GM12878 (cell line): ENCODE measurements at regions not wholly inside any gene's neighbourhood (a gene's known extent, or its start where the extent isn't known, plus 50 kb on each side); places are given as distances from the start of the nearest gene placed in this dataset.

Source experiments
- ATAC-seq: fragments of 200-7000 bp; cut with Tn5 transposase; 3 replicates; pipeline ENCODE4 v1.9.1; 2020; ENCODE audit warnings: mild to moderate bottlenecking, moderate library complexity
- BruUV-seq: library from RNA; stranded (reverse); fragments of 400-500 nt; replicated peaks from 2 replicates; lab custom pipeline; 2021; lab: Mats Ljungman, UMichigan
- CTCF ChIA-PET: fragments of 300-600 bp; sonication (Branson Sonifier 250); formaldehyde crosslinking; extraction: SDS; loops from one replicate; lab custom pipeline; 2021; ENCODE audit warnings: inconsistent platforms; lab: Yijun Ruan, JAX
- POLR2A ChIA-PET: fragments of 350-600 bp; formaldehyde crosslinking; extraction: SDS; loops from one replicate; lab custom pipeline; 2021; ENCODE audit warnings: inconsistent platforms; lab: Charles Lee
- RAD21 ChIA-PET: fragments of 300-600 bp; sonication (Branson Sonifier 250); formaldehyde crosslinking; loops from one replicate; lab custom pipeline; 2023; ENCODE audit warnings: antibody characterized with exemption; ENCODE audit not compliant: unreplicated experiment; lab: Charles Lee
- SMC1A ChIA-PET: fragments of 300-600 bp; sonication (Branson Sonifier 250); formaldehyde crosslinking; loops from one replicate; lab custom pipeline; 2023; ENCODE audit not compliant: unreplicated experiment, uncharacterized antibody; lab: Charles Lee
- DNase-seq: peaks from one replicate; pipeline ENCODE4 v3.0.0-alpha.2; 2011; ENCODE audit warnings: low read depth, low spot score
- FAIRE-seq: peaks from 3 replicates; lab custom pipeline; 2011; peaks lifted over from hg19 to GRCh38; lab: Jason Lieb, UNC
- H2AFZ ChIP-seq: 2 replicates; pipeline ENCODE4 v1.6.0; 2011; ENCODE audit warnings: low read depth, low read length, control low read depth; ENCODE audit not compliant: control insufficient read depth
- H3K27ac ChIP-seq: 2 replicates; pipeline ENCODE4 v1.5.1; 2011; ENCODE audit warnings: control low read depth; ENCODE audit not compliant: control insufficient read depth, insufficient read depth
- H3K27me3 ChIP-seq, 2 experiments: replicated peaks in 1 of 2; 2 replicates each; pipeline versions ENCODE4 v1.6.0 to v1.6.1; 2011; ENCODE audit warnings: low read length in 1 of 2; ENCODE audit not compliant: control insufficient read depth in 2 of 2, insufficient read depth in 2 of 2
- H3K36me3 ChIP-seq, 2 experiments: 2 replicates each; pipeline ENCODE4 v1.5.1; 2011; ENCODE audit warnings: low read length in 1 of 2; ENCODE audit not compliant: control insufficient read depth in 2 of 2, insufficient read depth in 2 of 2
- H3K4me1 ChIP-seq: 2 replicates; pipeline ENCODE4 v1.6.1; 2011; ENCODE audit warnings: mild to moderate bottlenecking, low read length, moderate library complexity, mixed read lengths; ENCODE audit not compliant: control insufficient read depth, insufficient read depth
- H3K4me2 ChIP-seq: 2 replicates; pipeline ENCODE4 v1.6.0; 2011; ENCODE audit warnings: control low read depth; ENCODE audit not compliant: control insufficient read depth, insufficient read depth
- H3K4me3 ChIP-seq: fragments of 200-600 bp; sonication (generic); 2 replicates; pipeline ENCODE4 v1.5.1; 2016
- H3K79me2 ChIP-seq: 2 replicates; pipeline ENCODE4 v1.6.0; 2011; ENCODE audit warnings: low read length; ENCODE audit not compliant: control insufficient read depth, insufficient read depth
- H3K9ac ChIP-seq: 2 replicates; pipeline ENCODE4 v1.8.0; 2011; ENCODE audit warnings: low read length, control low read depth, mixed read lengths; ENCODE audit not compliant: control insufficient read depth, insufficient read depth
- H3K9me3 ChIP-seq: replicated peaks from 3 replicates; pipeline ENCODE4 v1.5.1; 2011; ENCODE audit warnings: mild to moderate bottlenecking, low read length; ENCODE audit not compliant: control insufficient read depth, insufficient read depth
- H4K20me1 ChIP-seq: 2 replicates; pipeline ENCODE4 v1.6.0; 2011; ENCODE audit not compliant: control insufficient read depth, insufficient read depth
- CBFB ChIP-seq: IDR thresholded peaks from 2 replicates; pipeline ENCODE4 v1.6.1; 2016; ENCODE audit warnings: antibody characterized with exemption, low read depth
- CEBPB ChIP-seq, 2 experiments: fragments of 150-350 bp in 1 of 2; IDR thresholded peaks; 2 replicates each; pipeline ENCODE4 v1.6.1; 2012 to 2014; ENCODE audit warnings: low read depth in 2 of 2, low read length in 2 of 2, borderline replicate concordance in 1 of 2, inconsistent platforms in 1 of 2
- CTCF ChIP-seq, 3 experiments: IDR thresholded peaks in 2 of 3; conservative IDR thresholded peaks in 1 of 3; 2 replicates each; pipeline ENCODE4 v1.5.1; 2011; ENCODE audit warnings: low read depth in 3 of 3, low read length in 3 of 3, mild to moderate bottlenecking in 3 of 3, control low read depth in 2 of 3, moderate library complexity in 2 of 3, inconsistent platforms in 1 of 3, mixed read lengths in 1 of 3; ENCODE audit not compliant: control insufficient read depth in 2 of 3, insufficient read depth in 1 of 3; ENCODE audit errors: extremely low read depth in 1 of 3
- HDAC2 ChIP-seq: fragments of 200-600 bp; sonication (generic); IDR thresholded peaks from 2 replicates; pipeline ENCODE4 v1.6.1; 2017
- HSF1 ChIP-seq: fragments of 150-350 bp; IDR thresholded peaks from 2 replicates; pipeline ENCODE4 v1.6.1; 2014; ENCODE audit warnings: mild to moderate bottlenecking, low read depth, low read length
- MEF2A ChIP-seq: IDR thresholded peaks from 2 replicates; pipeline ENCODE4 v1.6.1; 2011; ENCODE audit warnings: low read depth, mild to moderate bottlenecking, low read length, moderate library complexity; ENCODE audit not compliant: insufficient read depth
- NBN ChIP-seq: fragments of 450-650 bp; IDR thresholded peaks from 2 replicates; pipeline ENCODE4 v1.6.1; 2016
- NFYA ChIP-seq: IDR thresholded peaks from 2 replicates; pipeline ENCODE4 v1.6.1; 2011; ENCODE audit warnings: low read depth, mild to moderate bottlenecking, low read length, improper control_type of control experiment, borderline replicate concordance
- PML ChIP-seq: IDR thresholded peaks from 2 replicates; pipeline ENCODE4 v1.6.1; 2012; ENCODE audit warnings: low read length, inconsistent platforms
- RBBP5 ChIP-seq: fragments of 200-600 bp; sonication (generic); conservative IDR thresholded peaks from 2 replicates; pipeline ENCODE4 v1.6.1; 2016
- SPI1 ChIP-seq: IDR thresholded peaks from 2 replicates; pipeline ENCODE4 v1.6.1; 2011; ENCODE audit warnings: low read depth, mild to moderate bottlenecking, low read length, moderate library complexity, borderline replicate concordance; ENCODE audit not compliant: insufficient read depth
- TARDBP ChIP-seq: IDR thresholded peaks from 2 replicates; pipeline ENCODE4 v1.6.1; 2016; ENCODE audit warnings: borderline replicate concordance
- ZNF384 ChIP-seq: IDR thresholded peaks from 2 replicates; pipeline ENCODE4 v1.6.1; 2012; ENCODE audit warnings: low read depth, mild to moderate bottlenecking, low read length, improper control_type of control experiment, borderline replicate concordance
- WGBS: methylation state at CpG from one replicate; pipeline ENCODE4 v1.1.6; 2016; ENCODE audit warnings: low lambda C conversion rate; ENCODE audit not compliant: insufficient replicate concordance, insufficient coverage; ENCODE audit errors: missing lambda C conversion rate; 5-methylcytosine and 5-hydroxymethylcytosine counted together
- in situ Hi-C: fragments of 300-500 bp; cut with MboI; formaldehyde crosslinking; loops from 9 replicates; pipeline ENCODE4 v1.14.3; 2018; ENCODE audit warnings: mixed read lengths
- intact Hi-C: fragments of 100-400 bp; cut with micrococcal nuclease; formaldehyde crosslinking; loops from one replicate; pipeline ENCODE4 v1.14.2; 2022; ENCODE audit not compliant: unreplicated experiment
- TF ChIP-seq, protein P1 (sequence below): fragments of 450-650 bp; IDR thresholded peaks from 2 replicates; pipeline ENCODE4 v1.6.1; 2014; ENCODE audit warnings: mild to moderate bottlenecking

DNA sequence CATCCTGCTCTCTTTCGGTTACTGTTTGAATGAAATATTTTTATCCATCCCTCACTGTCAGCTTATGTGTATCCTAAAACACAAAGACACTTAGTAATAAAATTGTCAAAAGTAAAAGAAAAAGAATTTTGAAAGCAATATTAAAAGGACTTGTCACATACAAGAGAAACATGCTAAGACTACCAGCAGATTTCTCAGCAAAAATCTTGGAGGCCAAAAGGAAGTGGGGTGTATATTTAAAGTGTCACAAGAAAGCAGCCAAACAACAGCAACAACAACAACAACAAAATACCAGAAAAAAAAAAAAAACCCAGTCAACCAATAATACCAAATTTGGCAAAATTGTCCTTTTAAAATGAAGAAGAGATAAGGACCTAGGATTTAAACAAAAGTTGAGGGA is 678.7 kb upstream of the TYRP1 start:
- ChIA-PET SMC1A (no interaction called here), POLR2A (no interaction called here), RAD21 (no interaction called here), CTCF (interaction anchor here (0.7 kb wide), 1 partner anchor 295 kb away, joined by 3 read pairs; no protein-coding TSS in a partner anchor)
- no peak for DNase-seq
- intact Hi-C loops (no loop called here), in situ Hi-C loops (no loop called here)
- H3K27ac ChIP-seq: no peak overlapping the region
- H2AFZ ChIP-seq: no peak overlapping the region
- no peaks in the 10 kb centered on the region for H3K79me2 ChIP-seq
- no peak overlapping the region for H3K9ac ChIP-seq
- no peaks in the 10 kb centered on the region for H3K27me3 ChIP-seq
- no peaks in the 10 kb centered on the region for H3K36me3 ChIP-seq
- H4K20me1 ChIP-seq: no peaks in the 10 kb centered on the region
- TF ChIP-seq, protein P1, sequence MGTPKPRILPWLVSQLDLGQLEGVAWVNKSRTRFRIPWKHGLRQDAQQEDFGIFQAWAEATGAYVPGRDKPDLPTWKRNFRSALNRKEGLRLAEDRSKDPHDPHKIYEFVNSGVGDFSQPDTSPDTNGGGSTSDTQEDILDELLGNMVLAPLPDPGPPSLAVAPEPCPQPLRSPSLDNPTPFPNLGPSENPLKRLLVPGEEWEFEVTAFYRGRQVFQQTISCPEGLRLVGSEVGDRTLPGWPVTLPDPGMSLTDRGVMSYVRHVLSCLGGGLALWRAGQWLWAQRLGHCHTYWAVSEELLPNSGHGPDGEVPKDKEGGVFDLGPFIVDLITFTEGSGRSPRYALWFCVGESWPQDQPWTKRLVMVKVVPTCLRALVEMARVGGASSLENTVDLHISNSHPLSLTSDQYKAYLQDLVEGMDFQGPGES: no peak
- TF ChIP-seq NBN (no peak), HDAC2 (no peak), CTCF (IDR thresholded peaks at IDR 0.05 in 2 of 3, conservative IDR thresholded peaks at IDR 0.05 in 1 of 3; ENCODE audit: control insufficient read depth in 2 of 3, extremely low read depth in 1 of 3, insufficient read depth in 1 of 3, low read depth in 3 of 3, low read length in 3 of 3) (no peak)
- no peak overlapping the region for H3K4me2 ChIP-seq
- H3K4me3 ChIP-seq: no peak overlapping the region
- 14% methylated on average over 1 of the region's 1 CpG for WGBS
- H3K9me3 ChIP-seq: no peaks in the 10 kb centered on the region
- no peak for ATAC-seq
- no peak for FAIRE-seq
- no peaks in the 10 kb centered on the region for H3K4me1 ChIP-seq
- BruUV-seq: no TSS peak

DNA sequence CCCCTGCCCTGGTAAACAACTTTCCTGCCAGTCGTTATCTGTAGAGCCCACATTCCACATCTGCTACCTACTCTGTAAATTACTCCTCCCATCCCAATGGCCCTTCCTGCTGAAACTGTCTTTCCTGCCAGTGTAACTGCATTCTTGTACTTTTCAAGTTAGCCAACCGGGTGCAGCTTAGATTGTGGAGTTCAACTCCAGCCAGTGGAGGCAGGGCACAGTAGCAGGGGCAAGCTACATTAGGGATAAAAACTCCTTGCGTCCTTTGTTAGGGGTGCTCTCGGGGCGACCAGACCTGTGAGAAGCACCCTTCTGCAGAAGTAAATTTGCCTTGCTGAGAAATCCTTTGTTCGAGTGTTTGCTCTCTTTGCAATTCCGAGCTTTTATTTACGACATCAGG is 639.0 kb upstream of the TYRP1 start:
- in situ Hi-C loops (no loop called here), intact Hi-C loops (no loop called here)
- ChIA-PET RAD21 (no interaction called here), CTCF (interaction anchor here (0.6 kb wide), 1 partner anchor 344 kb away, joined by 3 read pairs; no protein-coding TSS in a partner anchor), SMC1A (no interaction called here), POLR2A (no interaction called here)
- Histone ChIP-seq H4K20me1 (no peaks in the 10 kb centered on the region), H3K36me3 (no peaks in the 10 kb centered on the region), H3K27me3 (no peaks in the 10 kb centered on the region), H3K79me2 (no peaks in the 10 kb centered on the region), H3K9me3 (no peaks in the 10 kb centered on the region), H3K9ac (no peak overlapping the region), H3K4me2 (no peak overlapping the region), H2AFZ (no peak overlapping the region), H3K4me1 (no peaks in the 10 kb centered on the region), H3K4me3 (no peak overlapping the region), H3K27ac (no peak overlapping the region)
- WGBS: 4% methylated on average over 8 of the region's 8 CpGs
- ATAC-seq: no peak
- no TSS peak for BruUV-seq
- DNase-seq: no peak
- FAIRE-seq: no peak
- TF ChIP-seq RBBP5 (no peak), CEBPB (IDR thresholded peaks at IDR 0.05; ENCODE audit: borderline replicate concordance in 1 of 2, low read depth in 2 of 2, low read length in 2 of 2) (no peak), PML (no peak), CBFB (no peak), MEF2A (no peak), TARDBP (no peak), ZNF384 (no peak), HSF1 (no peak), SPI1 (no peak), NFYA (no peak)
